Epithelial cell of esophagus (primary cell): ENCODE measurements at regions not wholly inside any gene's neighbourhood (a gene's known extent, or its start where the extent isn't known, plus 50 kb on each side); places are given as distances from the start of the nearest gene placed in this dataset.

Source experiments
- DNase-seq: peaks from one replicate; pipeline ENCODE4 v3.0.0; 2010; ENCODE audit warnings: low read depth
- H3K4me3 ChIP-seq: 2 replicates; pipeline ENCODE4 v1.5.1; 2011; ENCODE audit warnings: mild to moderate bottlenecking, low read length, control low read depth
- TF ChIP-seq, protein P1 (sequence below): IDR thresholded peaks from 2 replicates; pipeline ENCODE4 v1.5.1; 2011; ENCODE audit warnings: low read depth, mild to moderate bottlenecking, low read length, control low read depth, inconsistent platforms; ENCODE audit not compliant: insufficient read depth; ENCODE audit errors: missing control alignments

- H3K4me3 ChIP-seq = no peak overlapping the region
- DNase-seq = no peak
- TF ChIP-seq, protein P1, sequence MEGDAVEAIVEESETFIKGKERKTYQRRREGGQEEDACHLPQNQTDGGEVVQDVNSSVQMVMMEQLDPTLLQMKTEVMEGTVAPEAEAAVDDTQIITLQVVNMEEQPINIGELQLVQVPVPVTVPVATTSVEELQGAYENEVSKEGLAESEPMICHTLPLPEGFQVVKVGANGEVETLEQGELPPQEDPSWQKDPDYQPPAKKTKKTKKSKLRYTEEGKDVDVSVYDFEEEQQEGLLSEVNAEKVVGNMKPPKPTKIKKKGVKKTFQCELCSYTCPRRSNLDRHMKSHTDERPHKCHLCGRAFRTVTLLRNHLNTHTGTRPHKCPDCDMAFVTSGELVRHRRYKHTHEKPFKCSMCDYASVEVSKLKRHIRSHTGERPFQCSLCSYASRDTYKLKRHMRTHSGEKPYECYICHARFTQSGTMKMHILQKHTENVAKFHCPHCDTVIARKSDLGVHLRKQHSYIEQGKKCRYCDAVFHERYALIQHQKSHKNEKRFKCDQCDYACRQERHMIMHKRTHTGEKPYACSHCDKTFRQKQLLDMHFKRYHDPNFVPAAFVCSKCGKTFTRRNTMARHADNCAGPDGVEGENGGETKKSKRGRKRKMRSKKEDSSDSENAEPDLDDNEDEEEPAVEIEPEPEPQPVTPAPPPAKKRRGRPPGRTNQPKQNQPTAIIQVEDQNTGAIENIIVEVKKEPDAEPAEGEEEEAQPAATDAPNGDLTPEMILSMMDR = no peak
Measured at GRCh38 chr3:18149935-18150334, 275.2 kb downstream of the SATB1 start.

DNA sequence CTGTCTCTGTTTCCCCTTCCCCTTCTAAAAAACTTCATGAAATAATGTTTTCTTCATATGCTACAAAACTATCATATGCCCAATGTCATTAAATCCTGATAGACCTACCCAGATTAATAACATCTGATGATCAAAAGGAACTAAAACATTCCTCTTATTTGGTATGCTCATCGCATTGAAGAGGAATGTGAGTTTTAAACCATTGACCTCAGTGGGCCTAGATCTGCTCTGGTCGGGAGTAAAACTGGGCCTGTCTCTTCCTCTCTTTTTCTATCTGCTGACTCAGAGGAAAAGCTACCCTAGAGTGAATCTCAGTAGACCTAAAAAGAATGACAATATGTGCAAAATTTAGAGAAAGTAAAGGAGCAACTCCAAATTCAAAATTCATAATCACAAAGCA is 275.8 kb downstream of the SATB1 start:
- TF ChIP-seq, protein P1 = no peak
- DNase-seq = no peak
- no peak overlapping the region for H3K4me3 ChIP-seq

GRCh38 chr3:18144571-18144970 is 280.6 kb downstream of the SATB1 start:
- H3K4me3 ChIP-seq = no peak overlapping the region
- DNase-seq = no peak
- TF ChIP-seq, protein P1 = no peak

- no peak for DNase-seq
- H3K4me3 ChIP-seq = no peak overlapping the region
- TF ChIP-seq, protein P1 = no peak
Measured at GRCh38 chr3:18143258-18143780, 281.8 kb downstream of the SATB1 start.

DNA sequence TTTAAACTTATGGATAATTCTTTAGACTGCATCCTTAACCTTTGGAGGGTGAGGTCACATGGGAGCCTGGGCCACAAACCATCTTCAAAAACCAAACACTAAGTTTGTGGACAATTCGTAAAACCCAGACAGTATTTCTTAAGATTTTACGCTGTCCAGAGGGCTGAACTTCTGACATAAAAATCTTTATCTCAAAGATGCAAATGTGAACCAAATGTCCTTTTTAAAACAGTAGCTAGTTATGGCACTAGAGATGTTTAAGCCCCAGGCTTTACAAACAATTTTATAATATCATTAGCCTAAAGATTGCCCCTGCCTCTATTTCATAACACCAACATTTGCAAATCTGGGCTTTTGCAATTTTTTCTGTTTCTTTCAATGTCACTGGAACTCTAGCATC is 287.2 kb downstream of the SATB1 start:
- no peak for DNase-seq
- TF ChIP-seq, protein P1 = no peak

DNA sequence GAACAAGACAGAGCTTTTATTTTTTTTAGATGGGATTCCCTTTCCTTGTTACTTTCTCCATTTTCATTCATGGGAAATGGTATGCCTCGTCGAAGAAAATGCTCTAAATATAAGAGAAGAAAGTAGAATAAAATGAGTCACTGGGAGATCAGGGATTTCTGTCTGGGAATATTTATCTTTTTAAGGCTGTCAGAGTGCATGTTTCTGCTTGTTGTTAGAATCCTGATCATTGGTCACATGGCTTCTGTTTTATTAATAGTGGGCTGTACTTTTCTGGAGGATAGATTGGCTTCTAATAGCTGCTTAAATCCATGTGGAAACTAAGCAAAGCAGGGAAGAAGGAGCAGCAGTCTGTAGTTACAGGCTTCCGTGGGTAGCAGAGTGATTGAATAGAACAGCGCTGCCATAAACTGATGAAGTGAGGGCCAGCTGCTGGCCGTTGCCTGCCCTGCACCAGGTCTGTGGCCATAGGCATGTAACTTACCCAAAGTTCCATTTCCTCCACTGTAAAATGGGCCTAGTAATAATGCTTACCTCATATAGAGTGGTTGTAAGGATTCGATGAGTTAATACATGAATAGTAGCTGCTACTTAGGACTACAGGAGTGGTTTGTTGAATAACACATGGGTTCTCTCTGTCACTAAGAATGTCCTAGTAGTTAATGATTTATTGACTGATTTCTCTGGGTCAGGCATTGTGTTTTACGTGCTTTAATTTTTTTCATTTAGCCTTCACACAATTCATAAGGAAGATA is 289.9 kb downstream of the SATB1 start:
- TF ChIP-seq, protein P1 = no peak
- DNase-seq = peak; percentile 78
- no peak overlapping the region for H3K4me3 ChIP-seq

More for the DNA sequence above, 287.2 kb downstream of the SATB1 start:
- H3K4me3 ChIP-seq = no peak overlapping the region

GRCh38 chr3:18134386-18135059 is 290.6 kb downstream of the SATB1 start:
- H3K4me3 ChIP-seq = no peak overlapping the region
- TF ChIP-seq, protein P1 = no peak
- DNase-seq = peak; percentile 83
